ENCODE measurements at regions not wholly inside any gene's neighbourhood (a gene's known extent, or its start where the extent isn't known, plus 50 kb on each side); places are given as distances from the start of the nearest gene placed in this dataset.

DNA sequence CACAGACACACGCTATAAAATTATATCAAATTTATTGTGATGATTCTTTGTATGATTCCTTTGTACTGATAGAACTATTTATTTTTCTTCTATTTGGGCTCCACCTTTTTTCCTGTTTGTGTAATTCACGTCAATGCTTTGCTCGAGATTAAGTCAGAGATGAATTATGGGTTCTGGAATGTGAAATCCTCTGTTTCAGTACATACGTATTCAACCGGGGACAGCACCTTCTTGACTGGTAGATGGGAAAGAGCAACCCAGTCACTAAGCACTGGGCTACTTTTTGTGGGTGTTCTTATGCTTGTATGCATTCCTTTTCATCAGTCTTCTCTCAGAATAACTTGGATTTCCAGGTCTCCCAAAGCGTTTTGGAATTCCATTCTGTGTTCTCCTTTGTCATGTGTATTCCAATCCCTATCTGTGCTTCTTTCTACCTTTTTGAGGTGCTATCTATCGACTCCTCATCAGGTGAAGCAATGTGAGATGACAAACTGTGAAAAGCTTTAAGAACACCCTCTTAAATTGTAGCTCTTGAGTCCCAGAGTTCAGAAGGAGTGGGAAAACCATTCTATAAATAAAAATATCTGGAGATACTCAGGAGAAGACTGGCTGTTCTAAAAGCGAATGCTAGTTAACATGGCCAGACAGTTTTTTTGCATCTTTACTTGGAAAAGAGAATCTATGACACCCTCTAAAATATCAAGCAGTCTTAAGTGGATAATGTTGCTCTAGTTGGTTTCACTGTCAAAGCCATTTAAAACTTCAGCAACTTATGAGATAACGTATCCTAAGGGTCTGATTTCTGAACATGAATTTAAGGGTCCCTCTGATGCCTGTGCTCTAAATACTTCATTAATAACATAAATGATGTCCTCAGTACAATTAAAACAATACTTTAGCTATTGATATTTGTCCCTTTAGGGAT is 197.7 kb upstream of the PREP start:
- no peak for DNase-seq (ENCODE audit: low spot score)
- TF ChIP-seq, protein P1, sequence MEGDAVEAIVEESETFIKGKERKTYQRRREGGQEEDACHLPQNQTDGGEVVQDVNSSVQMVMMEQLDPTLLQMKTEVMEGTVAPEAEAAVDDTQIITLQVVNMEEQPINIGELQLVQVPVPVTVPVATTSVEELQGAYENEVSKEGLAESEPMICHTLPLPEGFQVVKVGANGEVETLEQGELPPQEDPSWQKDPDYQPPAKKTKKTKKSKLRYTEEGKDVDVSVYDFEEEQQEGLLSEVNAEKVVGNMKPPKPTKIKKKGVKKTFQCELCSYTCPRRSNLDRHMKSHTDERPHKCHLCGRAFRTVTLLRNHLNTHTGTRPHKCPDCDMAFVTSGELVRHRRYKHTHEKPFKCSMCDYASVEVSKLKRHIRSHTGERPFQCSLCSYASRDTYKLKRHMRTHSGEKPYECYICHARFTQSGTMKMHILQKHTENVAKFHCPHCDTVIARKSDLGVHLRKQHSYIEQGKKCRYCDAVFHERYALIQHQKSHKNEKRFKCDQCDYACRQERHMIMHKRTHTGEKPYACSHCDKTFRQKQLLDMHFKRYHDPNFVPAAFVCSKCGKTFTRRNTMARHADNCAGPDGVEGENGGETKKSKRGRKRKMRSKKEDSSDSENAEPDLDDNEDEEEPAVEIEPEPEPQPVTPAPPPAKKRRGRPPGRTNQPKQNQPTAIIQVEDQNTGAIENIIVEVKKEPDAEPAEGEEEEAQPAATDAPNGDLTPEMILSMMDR (IDR thresholded peaks at IDR 0.05; ENCODE audit: extremely low read depth, missing control alignments): no peak

DNA sequence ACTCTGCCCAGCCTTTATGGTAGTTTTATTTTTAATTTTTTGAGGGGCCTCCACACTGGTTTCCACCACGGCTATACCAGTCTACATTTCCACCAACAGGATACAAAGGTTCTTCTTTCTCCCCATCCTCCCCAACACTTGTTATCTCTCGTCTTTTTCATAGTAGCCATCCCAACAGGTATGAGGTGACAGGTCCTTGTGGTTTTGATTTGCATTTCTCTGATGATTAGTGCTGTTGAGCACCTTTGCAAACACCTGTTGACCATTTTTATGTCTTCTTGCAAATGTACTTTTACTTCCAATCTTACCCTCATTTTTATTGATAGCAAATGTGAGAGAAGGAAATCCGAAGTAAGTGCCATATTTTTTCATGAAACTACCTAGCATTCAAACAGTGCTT is 195.4 kb upstream of the PREP start:
- TF ChIP-seq, protein P1 (IDR thresholded peaks at IDR 0.05; ENCODE audit: extremely low read depth, missing control alignments): no peak
- no peak for DNase-seq (ENCODE audit: low spot score)

DNA sequence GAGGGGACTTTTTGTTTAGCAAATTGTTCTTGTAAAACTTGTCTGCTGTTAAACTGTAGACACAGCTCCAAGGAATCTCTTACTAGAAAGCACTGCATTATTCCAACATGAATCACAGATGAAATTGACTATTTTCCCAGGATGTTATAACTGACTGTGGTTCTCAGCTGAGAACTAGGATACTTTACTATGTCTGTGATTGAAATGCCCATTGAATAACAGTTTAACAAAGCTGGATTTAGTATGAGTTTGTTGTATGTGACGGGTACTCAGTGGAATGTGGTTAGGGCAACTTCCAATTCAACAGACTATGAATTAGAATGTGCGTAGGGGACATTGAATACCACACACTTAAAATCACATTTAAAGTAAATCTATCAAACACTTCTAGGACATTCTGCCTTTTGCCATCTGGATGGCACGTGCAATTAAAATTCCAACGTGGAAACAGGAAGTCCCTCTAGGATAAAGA is 193.4 kb upstream of the PREP start:
- TF ChIP-seq, protein P1 (IDR thresholded peaks at IDR 0.05; ENCODE audit: extremely low read depth, missing control alignments): no peak
- no peak for DNase-seq (ENCODE audit: low spot score)

DNA sequence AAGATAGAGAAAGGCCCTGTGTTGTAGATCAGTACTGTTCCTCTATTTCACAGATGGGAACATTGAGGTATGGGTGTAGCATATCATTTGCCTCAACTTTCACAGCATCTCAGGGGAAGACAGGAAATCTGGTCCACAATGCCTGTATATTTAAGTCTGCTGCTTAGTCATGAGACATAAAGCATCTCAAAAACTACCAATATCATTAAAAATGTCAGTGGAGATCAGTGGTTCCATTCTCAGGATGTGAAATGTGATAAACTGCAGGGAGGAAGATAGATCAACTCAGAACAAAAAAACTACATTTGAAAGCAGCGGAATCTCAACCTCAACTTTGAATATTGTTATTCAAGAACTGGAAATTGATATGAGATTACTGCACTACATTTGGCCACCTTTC is 192.9 kb upstream of the PREP start:
- no peak for DNase-seq (ENCODE audit: low spot score)
- TF ChIP-seq, protein P1 (IDR thresholded peaks at IDR 0.05; ENCODE audit: extremely low read depth, missing control alignments): no peak

DNA sequence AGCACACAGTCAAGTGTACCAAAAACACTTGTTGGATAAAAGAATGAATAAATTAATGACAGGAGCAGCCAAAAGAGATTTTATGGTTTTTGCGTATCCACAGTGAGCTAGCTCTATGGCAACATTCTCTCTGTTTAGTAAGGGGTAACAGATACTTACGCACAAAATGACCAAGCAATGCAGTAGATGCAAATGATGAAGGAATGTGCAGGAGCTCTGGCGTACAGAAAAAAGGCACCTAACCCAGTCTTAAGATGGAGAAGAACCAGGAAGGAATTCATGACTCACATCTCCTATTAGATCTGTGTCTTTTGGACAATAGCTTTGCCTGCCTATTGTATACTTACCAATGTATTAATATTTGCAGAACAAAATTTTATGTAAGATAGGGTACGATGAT is 191.9 kb upstream of the PREP start:
- no peak for DNase-seq (ENCODE audit: low spot score)
- TF ChIP-seq, protein P1 (IDR thresholded peaks at IDR 0.05; ENCODE audit: extremely low read depth, missing control alignments): no peak

DNA sequence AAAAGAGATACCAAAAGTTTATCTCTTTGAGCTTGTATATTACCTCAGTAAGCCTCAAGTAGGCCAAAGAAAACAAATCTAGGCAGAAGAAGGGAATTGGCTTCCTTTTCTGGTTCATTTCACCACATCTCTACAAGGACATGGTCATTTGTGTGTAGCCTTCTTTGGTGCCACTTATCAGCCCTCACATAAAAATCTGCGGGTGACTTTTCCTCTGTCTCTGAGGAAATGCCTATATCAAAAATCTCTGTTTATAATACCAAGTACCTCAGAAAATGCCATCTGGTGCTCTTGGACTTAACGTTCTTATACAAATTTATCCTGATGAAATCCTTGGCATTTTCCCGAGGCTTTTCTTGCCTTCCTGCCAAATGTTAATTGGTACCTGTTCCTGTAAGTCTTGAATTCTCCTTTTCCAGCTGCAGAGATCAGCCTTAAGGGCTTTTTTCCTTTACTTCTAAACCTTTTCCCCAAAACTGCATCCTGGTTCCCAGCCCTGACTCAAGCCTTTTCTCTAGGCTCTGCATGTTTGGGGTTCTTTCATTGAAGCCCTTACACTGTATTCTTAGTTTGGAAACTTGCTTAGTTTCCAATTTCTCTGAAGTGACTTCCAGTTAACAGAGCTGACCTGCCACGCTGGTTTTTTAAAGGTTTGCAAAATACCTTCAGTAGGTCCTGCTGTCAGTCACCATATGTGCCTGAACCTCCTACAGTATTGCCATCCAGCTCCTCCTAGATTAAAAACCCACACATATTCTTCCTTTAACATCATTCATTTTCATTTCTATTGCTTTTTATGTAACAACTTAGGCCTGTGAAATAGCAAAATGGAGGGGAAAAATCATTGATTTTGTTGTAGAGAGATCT is 191.2 kb upstream of the PREP start:
- TF ChIP-seq, protein P1 (IDR thresholded peaks at IDR 0.05; ENCODE audit: extremely low read depth, missing control alignments): no peak
- no peak for DNase-seq (ENCODE audit: low spot score)
